Testis (tissue), 2 donors: ENCODE measurements at regions not wholly inside any gene's neighbourhood (a gene's known extent, or its start where the extent isn't known, plus 50 kb on each side); places are given as distances from the start of the nearest gene placed in this dataset.

Experiments
- CTCF ChIP-seq, 3 experiments: fragments of 450-650 bp in 2 of 3; fragments of 200-600 bp in 1 of 3; sonication (generic) in 1 of 3; IDR thresholded peaks; one replicate each; pipeline ENCODE4 v1.5.1; 2016 to 2019; ENCODE audit warnings: antibody characterized with exemption in 3 of 3, mild to moderate bottlenecking in 2 of 3, moderate library complexity in 1 of 3
- POLR2A ChIP-seq: fragments of 450-650 bp; IDR thresholded peaks from one replicate; pipeline ENCODE4 v1.6.1; 2017; ENCODE audit warnings: antibody characterized with exemption, mild to moderate bottlenecking, moderate library complexity

DNA sequence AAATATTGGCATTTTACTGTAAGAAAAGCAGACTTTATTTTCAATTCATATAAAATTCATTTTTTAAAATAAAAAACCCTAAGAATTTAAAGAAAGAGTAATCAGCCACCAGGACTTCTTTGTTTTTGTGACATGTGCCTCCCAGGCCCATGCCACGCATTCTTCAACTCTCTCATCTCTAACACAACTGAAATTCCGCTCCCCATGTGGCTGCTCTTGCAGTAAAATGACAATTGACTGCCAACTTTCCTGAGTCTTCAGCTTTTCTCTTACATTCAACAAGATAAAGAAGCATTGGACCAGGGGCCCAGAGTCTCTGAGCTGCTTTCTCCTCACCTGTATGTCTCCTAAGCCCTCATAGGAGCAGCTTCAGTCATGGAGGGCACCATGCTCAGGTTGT is 372.1 kb downstream of the UQCRFS1 start:
- TF ChIP-seq CTCF (IDR thresholded peaks at IDR 0.05), result no peak
- TF ChIP-seq POLR2A, result no peak
